ENCODE measurements at regions not wholly inside any gene's neighbourhood (a gene's known extent, or its start where the extent isn't known, plus 50 kb on each side); places are given as distances from the start of the nearest gene placed in this dataset.

DNA sequence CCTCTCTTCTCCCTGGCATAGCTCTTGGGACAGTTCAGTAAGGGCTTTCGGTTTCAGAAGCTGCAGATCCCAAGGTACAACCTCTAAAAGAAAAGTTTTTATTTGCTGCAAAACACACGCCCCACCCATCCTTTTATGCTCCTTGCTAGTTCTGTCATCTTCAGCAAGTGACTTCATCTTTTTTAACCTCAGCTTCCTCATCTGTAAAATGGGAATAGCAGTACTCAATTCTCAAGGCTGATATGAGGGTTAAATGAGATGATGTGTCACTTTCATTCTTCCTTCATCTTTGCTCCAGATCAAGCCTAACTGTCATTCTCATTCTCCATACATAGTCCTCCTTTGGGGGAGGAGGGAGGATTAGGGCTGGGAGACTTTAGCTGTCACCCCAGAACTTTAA is 90.0 kb upstream of the ALX4 start:
- TF ChIP-seq, protein P1, sequence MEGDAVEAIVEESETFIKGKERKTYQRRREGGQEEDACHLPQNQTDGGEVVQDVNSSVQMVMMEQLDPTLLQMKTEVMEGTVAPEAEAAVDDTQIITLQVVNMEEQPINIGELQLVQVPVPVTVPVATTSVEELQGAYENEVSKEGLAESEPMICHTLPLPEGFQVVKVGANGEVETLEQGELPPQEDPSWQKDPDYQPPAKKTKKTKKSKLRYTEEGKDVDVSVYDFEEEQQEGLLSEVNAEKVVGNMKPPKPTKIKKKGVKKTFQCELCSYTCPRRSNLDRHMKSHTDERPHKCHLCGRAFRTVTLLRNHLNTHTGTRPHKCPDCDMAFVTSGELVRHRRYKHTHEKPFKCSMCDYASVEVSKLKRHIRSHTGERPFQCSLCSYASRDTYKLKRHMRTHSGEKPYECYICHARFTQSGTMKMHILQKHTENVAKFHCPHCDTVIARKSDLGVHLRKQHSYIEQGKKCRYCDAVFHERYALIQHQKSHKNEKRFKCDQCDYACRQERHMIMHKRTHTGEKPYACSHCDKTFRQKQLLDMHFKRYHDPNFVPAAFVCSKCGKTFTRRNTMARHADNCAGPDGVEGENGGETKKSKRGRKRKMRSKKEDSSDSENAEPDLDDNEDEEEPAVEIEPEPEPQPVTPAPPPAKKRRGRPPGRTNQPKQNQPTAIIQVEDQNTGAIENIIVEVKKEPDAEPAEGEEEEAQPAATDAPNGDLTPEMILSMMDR (IDR thresholded peaks at IDR 0.05; ENCODE audit: low read depth, low read length, poor library complexity, severe bottlenecking) = no peak
- TF ChIP-seq EZH2phosphoT487 (IDR thresholded peaks at IDR 0.05; ENCODE audit: borderline replicate concordance, low read length) = no peak
